ENCODE measurements at regions not wholly inside any gene's neighbourhood (a gene's known extent, or its start where the extent isn't known, plus 50 kb on each side); places are given as distances from the start of the nearest gene placed in this dataset.
A peak's percentile ranks its signal among the peaks of the same experiment; 100 is the strongest.

GRCh38 chr19:27966390-27966816, 1246.5 kb downstream of the UQCRFS1 start:
- intact Hi-C loops (cut with micrococcal nuclease; ENCODE audit: unreplicated experiment) = loop anchor here (1.0 to 10.0 kb wide), 2 partner anchors 358 to 908 kb away; no protein-coding TSS in a partner anchor
- POLR2A ChIA-PET (ENCODE audit: unreplicated experiment) = no interaction called here

GRCh38 chr19:27964185-27964584, 1248.8 kb downstream of the UQCRFS1 start:
- Histone ChIP-seq H3K36me3 (ENCODE audit: low read depth) (no peaks in the 10 kb centered on the region), H3K4me1 (replicated peaks; ENCODE audit: insufficient read depth) (no peaks in the 10 kb centered on the region), H3K4me3 (no peak overlapping the region), H3K27ac (no peak overlapping the region), H3F3A (ENCODE audit: insufficient read depth, low read depth) (no peaks in the 10 kb centered on the region), H3K27me3 (ENCODE audit: insufficient read depth, low read depth) (no peaks in the 10 kb centered on the region; the same call in 1 of the 2 replicates), H3K9me3 (ENCODE audit: insufficient read depth, low read depth) (no peaks in the 10 kb centered on the region), H3K4me2 (no peak overlapping the region), H4K20me1 (ENCODE audit: insufficient read depth) (no peaks in the 10 kb centered on the region), H2AFZ (no peak overlapping the region), H3K9me2 (ENCODE audit: insufficient read depth) (no peaks in the 10 kb centered on the region), H3K79me2 (ENCODE audit: low read depth) (no peaks in the 10 kb centered on the region)
- ChIA-PET CTCF (no interaction called here), POLR2A (ENCODE audit: unreplicated experiment) (no interaction called here)
- intact Hi-C loops (cut with micrococcal nuclease; ENCODE audit: unreplicated experiment) = loop anchor here (10.0 kb wide), 1 partner anchor 911 kb away; no protein-coding TSS in a partner anchor
- no peak for DNase-seq
- no TSS peak for BruUV-seq (replicated peaks)
- TF ChIP-seq EZH2 (IDR thresholded peaks at IDR 0.05; ENCODE audit: low read depth) (no peak), CTCF (conservative IDR thresholded peaks at IDR 0.05) (no peak)

More at GRCh38 chr19:27966390-27966816, 1246.5 kb downstream of the UQCRFS1 start:
- no peaks in the 10 kb centered on the region; the same call in 1 of the 2 replicates for H3K27me3 ChIP-seq (ENCODE audit: insufficient read depth, low read depth)
- no peaks in the 10 kb centered on the region for H3K9me2 ChIP-seq (ENCODE audit: insufficient read depth)
- no peak overlapping the region for H2AFZ ChIP-seq
- no peak for DNase-seq
- TF ChIP-seq EZH2 (IDR thresholded peaks at IDR 0.05; ENCODE audit: low read depth) (no peak), CTCF (conservative IDR thresholded peaks at IDR 0.05) (peak; percentile 72)
- H3K36me3 ChIP-seq (ENCODE audit: low read depth) = no peaks in the 10 kb centered on the region
- H4K20me1 ChIP-seq (ENCODE audit: insufficient read depth) = no peaks in the 10 kb centered on the region
- H3K79me2 ChIP-seq (ENCODE audit: low read depth) = no peaks in the 10 kb centered on the region
- no TSS peak for BruUV-seq (replicated peaks)
- no peak overlapping the region for H3K27ac ChIP-seq
- no peak overlapping the region for H3K4me3 ChIP-seq
- CTCF ChIA-PET = interaction anchor here (0.7 kb wide), 1 partner anchor 260 kb away, joined by 8 read pairs; no protein-coding TSS in a partner anchor
- H3K4me2 ChIP-seq = no peak overlapping the region
- H3K9me3 ChIP-seq (ENCODE audit: insufficient read depth, low read depth) = no peaks in the 10 kb centered on the region
- H3K4me1 ChIP-seq (replicated peaks; ENCODE audit: insufficient read depth) = no peaks in the 10 kb centered on the region
- no peaks in the 10 kb centered on the region for H3F3A ChIP-seq (ENCODE audit: insufficient read depth, low read depth)

GRCh38 chr19:27962264-27962663, 1250.7 kb downstream of the UQCRFS1 start:
- intact Hi-C loops (cut with micrococcal nuclease; ENCODE audit: unreplicated experiment) = loop anchor here (10.0 kb wide), 1 partner anchor 913 kb away; no protein-coding TSS in a partner anchor
- Histone ChIP-seq H3K27ac (no peak overlapping the region), H3K4me2 (no peak overlapping the region), H4K20me1 (ENCODE audit: insufficient read depth) (no peaks in the 10 kb centered on the region), H3K9me3 (ENCODE audit: insufficient read depth, low read depth) (no peaks in the 10 kb centered on the region), H3K27me3 (ENCODE audit: insufficient read depth, low read depth) (no peaks in the 10 kb centered on the region; the same call in 1 of the 2 replicates), H3K4me3 (no peak overlapping the region), H3K4me1 (replicated peaks; ENCODE audit: insufficient read depth) (no peaks in the 10 kb centered on the region), H2AFZ (no peak overlapping the region), H3K36me3 (ENCODE audit: low read depth) (no peaks in the 10 kb centered on the region), H3F3A (ENCODE audit: insufficient read depth, low read depth) (no peaks in the 10 kb centered on the region), H3K9me2 (ENCODE audit: insufficient read depth) (no peaks in the 10 kb centered on the region), H3K79me2 (ENCODE audit: low read depth) (no peaks in the 10 kb centered on the region)
- ChIA-PET POLR2A (ENCODE audit: unreplicated experiment) (no interaction called here), CTCF (no interaction called here)
- no TSS peak for BruUV-seq (replicated peaks)
- TF ChIP-seq CTCF (conservative IDR thresholded peaks at IDR 0.05) (no peak), EZH2 (IDR thresholded peaks at IDR 0.05; ENCODE audit: low read depth) (no peak)
- no peak for DNase-seq

Data from PC-9 (cell line).